H1 (cell line): ENCODE measurements at regions not wholly inside any gene's neighbourhood (a gene's known extent, or its start where the extent isn't known, plus 50 kb on each side); places are given as distances from the start of the nearest gene placed in this dataset.

Source experiments
- CTCF ChIA-PET: fragments of 300-600 bp; sonication (Branson Sonifier 250); formaldehyde crosslinking; loops from one replicate; lab custom pipeline; 2021; ENCODE audit not compliant: partially characterized antibody; lab: Charles Lee
- POLR2A ChIA-PET: fragments of 300-600 bp; sonication (Branson Sonifier 250); formaldehyde crosslinking; loops from one replicate; lab custom pipeline; 2021; ENCODE audit warnings: inconsistent platforms; ENCODE audit not compliant: partially characterized antibody; lab: Charles Lee
- DNase-seq, 2 experiments: peaks; one replicate each; pipeline versions ENCODE4 v3.0.0 to v3.0.0-alpha.2; 2010 to 2022; ENCODE audit warnings: low spot score in 2 of 2, low read depth in 1 of 2, mixed read lengths in 1 of 2
- FAIRE-seq: peaks from 2 replicates; lab custom pipeline; 2011; peaks lifted over from hg19 to GRCh38; lab: Jason Lieb, UNC
- H2AFZ ChIP-seq: 2 replicates; pipeline ENCODE4 v1.8.1; 2012; ENCODE audit warnings: low read length, inconsistent platforms
- H2AK5ac ChIP-seq: 2 replicates; pipeline ENCODE4 v1.6.1; 2013; ENCODE audit warnings: low read depth, low read length
- H2BK120ac ChIP-seq: replicated peaks from 2 replicates; pipeline ENCODE3; 2013; ENCODE audit warnings: low read depth, low read length, inconsistent platforms
- H2BK12ac ChIP-seq: 2 replicates; pipeline ENCODE4 v1.6.1; 2013; ENCODE audit warnings: low read depth, low read length
- H2BK15ac ChIP-seq: 2 replicates; pipeline ENCODE4 v1.6.1; 2013; ENCODE audit warnings: low read length
- H2BK20ac ChIP-seq: 2 replicates; pipeline ENCODE4 v1.6.1; 2013; ENCODE audit warnings: low read length
- H2BK5ac ChIP-seq: 2 replicates; pipeline ENCODE4 v1.6.1; 2013; ENCODE audit warnings: low read depth, low read length
- H3K14ac ChIP-seq: 2 replicates; pipeline ENCODE4 v1.6.1; 2013; ENCODE audit warnings: inconsistent platforms; ENCODE audit not compliant: insufficient read length
- H3K18ac ChIP-seq: 2 replicates; pipeline ENCODE4 v1.6.1; 2013; ENCODE audit warnings: low read length; ENCODE audit errors: extremely low read depth
- H3K23ac ChIP-seq: 2 replicates; pipeline ENCODE4 v1.6.1; 2013; ENCODE audit warnings: inconsistent platforms; ENCODE audit not compliant: insufficient read length
- H3K23me2 ChIP-seq: 2 replicates; pipeline ENCODE4 v1.6.1; 2013; ENCODE audit warnings: low read depth, low read length
- H3K27ac ChIP-seq: 2 replicates; pipeline ENCODE4 v1.6.1; 2011; ENCODE audit warnings: low read depth, low read length, inconsistent platforms
- H3K27me3 ChIP-seq, 4 experiments: replicated peaks in 1 of 4; 1 replicate in 1 of 4; 2 replicates in 3 of 4; pipeline versions ENCODE4 v1.6.1 to v1.8.1; 2011 to 2013; ENCODE audit warnings: low read length in 3 of 4, mild to moderate bottlenecking in 3 of 4, inconsistent platforms in 2 of 4, mixed read lengths in 2 of 4, moderate library complexity in 1 of 4; ENCODE audit not compliant: control insufficient read depth in 3 of 4, insufficient read depth in 3 of 4; ENCODE audit errors: extremely low read depth in 1 of 4
- H3K36me3 ChIP-seq, 4 experiments: 2 replicates each; pipeline versions ENCODE4 v1.6.1 to v1.8.1; 2011 to 2013; ENCODE audit warnings: mild to moderate bottlenecking in 4 of 4, low read length in 3 of 4, moderate library complexity in 2 of 4, control low read depth in 1 of 4, inconsistent platforms in 1 of 4; ENCODE audit not compliant: insufficient read depth in 4 of 4, control insufficient read depth in 2 of 4
- H3K4ac ChIP-seq: replicated peaks from 2 replicates; pipeline ENCODE3; 2013; ENCODE audit warnings: low read length, low read depth, mixed read lengths, inconsistent platforms; ENCODE audit not compliant: insufficient read length
- H3K4me1 ChIP-seq, 4 experiments: replicated peaks in 1 of 4; 1 replicate in 1 of 4; 2 replicates in 3 of 4; pipeline versions ENCODE4 v1.6.1 to v1.8.1; 2011 to 2013; ENCODE audit warnings: low read length in 3 of 4, inconsistent platforms in 2 of 4, mixed read lengths in 1 of 4; ENCODE audit not compliant: insufficient read depth in 4 of 4, control insufficient read depth in 3 of 4
- H3K4me2 ChIP-seq, 2 experiments: 2 replicates each; pipeline versions ENCODE4 v1.6.1 to v1.8.1; 2011 to 2013; ENCODE audit warnings: low read depth in 2 of 2, low read length in 2 of 2, control low read depth in 1 of 2, inconsistent platforms in 1 of 2, mild to moderate bottlenecking in 1 of 2; ENCODE audit not compliant: insufficient read depth in 1 of 2
- H3K4me3 ChIP-seq, 4 experiments: fragments of 200-600, 300-600 bp in 1 of 4; sonication (generic), shearing (Covaris generic), sonication (Bioruptor Twin) in 1 of 4; 2 replicates each; pipeline versions ENCODE4 v1.5.1 to v1.8.1; 2011 to 2016; ENCODE audit warnings: low read length in 4 of 4, low read depth in 3 of 4, control low read depth in 2 of 4, inconsistent platforms in 2 of 4, mild to moderate bottlenecking in 2 of 4, mixed read lengths in 1 of 4, moderate library complexity in 1 of 4; ENCODE audit not compliant: insufficient read depth in 2 of 4; ENCODE audit errors: extremely low read depth in 1 of 4
- H3K56ac ChIP-seq: replicated peaks from 2 replicates; pipeline ENCODE3; 2013; ENCODE audit warnings: low read depth, mild to moderate bottlenecking, mixed read lengths, low read length, inconsistent platforms; ENCODE audit not compliant: insufficient read length
- H3K79me1 ChIP-seq: 2 replicates; pipeline ENCODE4 v1.6.1; 2013; ENCODE audit warnings: low read depth, low read length, control low read depth
- H3K79me2 ChIP-seq, 2 experiments: 2 replicates each; pipeline versions ENCODE4 v1.6.1 to v1.8.1; 2012 to 2013; ENCODE audit warnings: low read length in 2 of 2, mild to moderate bottlenecking in 2 of 2, inconsistent platforms in 1 of 2; ENCODE audit not compliant: insufficient read depth in 2 of 2, control insufficient read depth in 1 of 2
- H3K9ac ChIP-seq, 4 experiments: replicated peaks in 1 of 4; 1 replicate in 1 of 4; 2 replicates in 3 of 4; pipeline versions ENCODE4 v1.6.1 to v1.8.1; 2011 to 2013; ENCODE audit warnings: low read depth in 3 of 4, low read length in 3 of 4, control low read depth in 2 of 4, mild to moderate bottlenecking in 2 of 4, moderate library complexity in 2 of 4, inconsistent platforms in 1 of 4; ENCODE audit errors: extremely low read depth in 1 of 4
- H3K9me3 ChIP-seq, 2 experiments: 2 replicates each; pipeline versions ENCODE4 v1.6.1 to v1.8.1; 2012 to 2013; ENCODE audit warnings: mild to moderate bottlenecking in 2 of 2, moderate library complexity in 2 of 2, control low read depth in 1 of 2, inconsistent platforms in 1 of 2, low read depth in 1 of 2, low read length in 1 of 2, mixed read lengths in 1 of 2; ENCODE audit not compliant: insufficient read depth in 2 of 2
- H4K20me1 ChIP-seq, 2 experiments: replicated peaks in 1 of 2; 2 replicates each; pipeline versions ENCODE3 to v1.8.1; 2011 to 2013; ENCODE audit warnings: inconsistent platforms in 2 of 2, low read length in 2 of 2, mild to moderate bottlenecking in 1 of 2; ENCODE audit not compliant: insufficient read depth in 2 of 2, control insufficient read depth in 1 of 2
- H4K5ac ChIP-seq: 2 replicates; pipeline ENCODE4 v1.6.1; 2013; ENCODE audit warnings: low read length, low read depth, mixed read lengths, inconsistent platforms; ENCODE audit not compliant: insufficient read length
- H4K8ac ChIP-seq: 2 replicates; pipeline ENCODE4 v1.8.0; 2013; ENCODE audit warnings: mild to moderate bottlenecking, moderate library complexity, low read length, inconsistent platforms; ENCODE audit not compliant: insufficient read depth; ENCODE audit errors: extremely low read depth
- H4K91ac ChIP-seq: replicated peaks from 2 replicates; pipeline ENCODE3; 2013; ENCODE audit warnings: low read length, mixed read lengths, inconsistent platforms; ENCODE audit not compliant: insufficient read length
- BACH1 ChIP-seq: IDR thresholded peaks from 2 replicates; pipeline ENCODE4 v1.6.1; 2012; ENCODE audit warnings: low read length, improper control_type of control experiment
- CBX5 ChIP-seq: fragments of 300-800, 300-1000 bp; sonication (generic); IDR thresholded peaks from 2 replicates; pipeline ENCODE4 v1.7.1; 2016; ENCODE audit warnings: antibody characterized with exemption, low read length, low read depth
- CBX8 ChIP-seq: fragments of 300-800, 300-1000 bp; sonication (generic); IDR thresholded peaks from 2 replicates; pipeline ENCODE4 v1.7.1; 2016; ENCODE audit warnings: low read depth, low read length, borderline replicate concordance
- CHD1 ChIP-seq: IDR thresholded peaks from 2 replicates; pipeline ENCODE4 v1.6.1; 2012; ENCODE audit warnings: low read depth, low read length, improper control_type of control experiment
- GABPA ChIP-seq: IDR thresholded peaks from 2 replicates; pipeline ENCODE4 v1.6.1; 2011; ENCODE audit warnings: mild to moderate bottlenecking, low read length, moderate library complexity, borderline replicate concordance; ENCODE audit not compliant: insufficient read depth
- MAFK ChIP-seq: IDR thresholded peaks from 2 replicates; pipeline ENCODE4 v1.6.1; 2012; ENCODE audit warnings: low read depth, mild to moderate bottlenecking, improper control_type of control experiment, low read length
- NRF1 ChIP-seq: IDR thresholded peaks from 2 replicates; pipeline ENCODE4 v1.6.1; 2011; ENCODE audit warnings: mild to moderate bottlenecking, low read depth, low read length, improper control_type of control experiment
- RFX5 ChIP-seq: IDR thresholded peaks from 2 replicates; pipeline ENCODE4 v1.6.1; 2011; ENCODE audit warnings: low read depth, low read length, improper control_type of control experiment, borderline replicate concordance
- SIN3A ChIP-seq, 2 experiments: IDR thresholded peaks in 1 of 2; conservative IDR thresholded peaks in 1 of 2; 2 replicates each; pipeline ENCODE4 v1.6.1; 2011 to 2012; ENCODE audit warnings: low read length in 2 of 2, improper control_type of control experiment in 1 of 2, low read depth in 1 of 2, mild to moderate bottlenecking in 1 of 2
- SP4 ChIP-seq: IDR thresholded peaks from 2 replicates; pipeline ENCODE4 v1.6.1; 2012; ENCODE audit warnings: low read length, inconsistent platforms
- SRF ChIP-seq: IDR thresholded peaks from 2 replicates; pipeline ENCODE4 v1.6.1; 2011; ENCODE audit warnings: mild to moderate bottlenecking, low read depth, low read length, moderate library complexity
- TAF7 ChIP-seq: optimal IDR thresholded peaks from 2 replicates; pipeline ENCODE3; 2011; ENCODE audit warnings: low read depth, mild to moderate bottlenecking, inconsistent platforms, low read length, moderate library complexity, borderline replicate concordance
- TBP ChIP-seq: IDR thresholded peaks from 2 replicates; pipeline ENCODE4 v1.6.1; 2011; ENCODE audit warnings: low read depth, low read length, improper control_type of control experiment
- TEAD4 ChIP-seq: IDR thresholded peaks from 2 replicates; pipeline ENCODE4 v1.6.1; 2012; ENCODE audit warnings: low read depth, low read length, inconsistent platforms, mixed read lengths
- WGBS, 2 experiments: shearing (Covaris generic) in 1 of 2; methylation state at CpG; one replicate each; pipeline versions ENCODE4 v1.1.6 to v1.1.7; 2013 to 2015; ENCODE audit warnings: low lambda C conversion rate in 2 of 2, mixed read lengths in 2 of 2, inconsistent platforms in 1 of 2, low coverage in 1 of 2, missing lambda C conversion rate in 1 of 2; ENCODE audit not compliant: insufficient replicate concordance in 2 of 2, insufficient coverage in 1 of 2, insufficient read length in 1 of 2; ENCODE audit errors: extremely low coverage in 1 of 2, missing lambda C conversion rate in 1 of 2; 5-methylcytosine and 5-hydroxymethylcytosine counted together
- TF ChIP-seq, protein P1 (sequence below): IDR thresholded peaks from 2 replicates; pipeline ENCODE4 v1.6.1; 2011; ENCODE audit warnings: low read depth, mild to moderate bottlenecking, low read length; ENCODE audit not compliant: insufficient read depth

DNA sequence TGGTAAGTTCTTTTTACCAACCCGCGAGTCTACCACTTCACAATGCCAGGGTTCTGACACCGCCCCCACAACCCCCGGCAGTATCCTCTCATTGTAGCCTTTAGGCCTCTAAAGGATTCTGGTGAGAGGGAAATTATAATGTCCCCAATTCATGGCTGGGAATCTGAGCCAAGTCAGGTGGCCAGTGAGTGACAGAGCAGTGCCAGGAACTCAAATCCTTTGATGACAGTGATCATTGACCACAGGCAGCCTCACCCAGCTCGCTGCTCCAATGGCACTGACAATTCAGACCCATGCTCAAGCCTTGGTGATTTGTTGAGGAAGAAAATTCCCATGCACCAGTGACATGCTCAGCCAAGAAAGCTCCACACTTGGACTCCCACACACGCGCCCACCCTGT is 63.4 kb upstream of the CSF1 start:
- Histone ChIP-seq H2BK120ac (no peak overlapping the region), H3K56ac (no peak overlapping the region), H4K91ac (peak overlapping the region; percentile 30), H3K14ac (no peak overlapping the region), H3K9me3 (no peaks in the 10 kb centered on the region), H4K8ac (no peak overlapping the region), H3K4me2 (no peak overlapping the region), H2BK5ac (no peak overlapping the region), H3K79me1 (peaks cover 2% of the 10 kb centered on the region; the same call in 1 of the 2 replicates), H3K23me2 (no peaks in the 10 kb centered on the region), H3K27ac (no peak overlapping the region), H3K36me3 (no peaks in the 10 kb centered on the region), H4K5ac (no peak overlapping the region), H3K4me1 (no peaks in the 10 kb centered on the region), H3K23ac (no peak overlapping the region), H2AFZ (no peak overlapping the region), H3K79me2 (no peaks in the 10 kb centered on the region), H2BK12ac (no peak overlapping the region), H2BK15ac (no peak overlapping the region), H2BK20ac (no peak overlapping the region), H2AK5ac (no peak overlapping the region), H3K9ac (no peak overlapping the region), H3K27me3 (no peaks in the 10 kb centered on the region), H3K18ac (no peak overlapping the region), H3K4ac (no peak overlapping the region), H3K4me3 (no peak overlapping the region), H4K20me1 (no peaks in the 10 kb centered on the region)
- ChIA-PET POLR2A (interaction anchor here (1.0 kb wide), 1 partner anchor 64 kb away, joined by 3 read pairs; the partner anchor contains the start of gene CSF1), CTCF (interaction anchor here (1.4 to 1.5 kb wide), 2 partner anchors 42 to 56 kb away, joined by 3 to 4 read pairs; no protein-coding TSS in a partner anchor)
- DNase-seq (peak in 1 of 2 experiments; percentile 17), FAIRE-seq (no peak)
- WGBS, 2 experiments, result 99% methylated on average over 7 of the region's 7 CpGs; no CpG with 5 or more reads in 1 of the 2 experiments
- TF ChIP-seq TBP (no peak), BACH1 (no peak), GABPA (no peak), SIN3A (conservative IDR thresholded peaks at IDR 0.05 in 1 of 2, IDR thresholded peaks at IDR 0.05 in 1 of 2; ENCODE audit: low read depth in 1 of 2, low read length in 2 of 2) (no peak), CHD1 (no peak), RFX5 (no peak), NRF1 (no peak), MAFK (no peak), SRF (no peak), CBX8 (no peak), TAF7 (no peak), SP4 (no peak), TEAD4 (no peak), CBX5 (no peak)
- TF ChIP-seq, protein P1, sequence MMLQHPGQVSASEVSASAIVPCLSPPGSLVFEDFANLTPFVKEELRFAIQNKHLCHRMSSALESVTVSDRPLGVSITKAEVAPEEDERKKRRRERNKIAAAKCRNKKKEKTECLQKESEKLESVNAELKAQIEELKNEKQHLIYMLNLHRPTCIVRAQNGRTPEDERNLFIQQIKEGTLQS, result no peak
